GM19023 (cell line): ENCODE measurements at regions not wholly inside any gene's neighbourhood (a gene's known extent, or its start where the extent isn't known, plus 50 kb on each side); places are given as distances from the start of the nearest gene placed in this dataset.
"Not testable (repeated sequence)": the region's sequence is repeated elsewhere in the genome, so short reads cannot be mapped to it uniquely, and the experiment has no call there.

Source experiments
- ATAC-seq: cut with Tn5 transposase; IDR thresholded peaks from one replicate; pipeline ENCODE4 v1.9.1; 2021; ENCODE audit warnings: mild to moderate bottlenecking, moderate library complexity; ENCODE audit not compliant: unreplicated experiment

GRCh38 chrX:104513162-104513561 is 52.8 kb upstream of the IL1RAPL2 start:
- no peak for ATAC-seq

- no peak for ATAC-seq
Measured at GRCh38 chrX:104510801-104511200, 55.2 kb upstream of the IL1RAPL2 start.

GRCh38 chrX:104502460-104502859 is 63.5 kb upstream of the IL1RAPL2 start:
- ATAC-seq: no peak

- no peak for ATAC-seq
Measured at GRCh38 chrX:104488811-104489210, 77.2 kb upstream of the IL1RAPL2 start.

GRCh38 chrX:104486691-104487090 is 79.3 kb upstream of the IL1RAPL2 start:
- ATAC-seq: no peak

- no peak for ATAC-seq
Measured at GRCh38 chrX:104482757-104483156, 83.2 kb upstream of the IL1RAPL2 start.

- ATAC-seq: no peak
Measured at GRCh38 chrX:104469771-104470170, 96.2 kb upstream of the IL1RAPL2 start.

GRCh38 chrX:104459796-104460195 is 106.2 kb upstream of the IL1RAPL2 start:
- ATAC-seq: no peak

GRCh38 chrX:104457130-104457529 is 108.9 kb upstream of the IL1RAPL2 start:
- ATAC-seq: not testable (repeated sequence)

- no peak for ATAC-seq
Measured at GRCh38 chrX:104450316-104450715, 115.7 kb upstream of the IL1RAPL2 start.

GRCh38 chrX:104445591-104445990 is 120.4 kb upstream of the IL1RAPL2 start:
- ATAC-seq: no peak

GRCh38 chrX:104435249-104435648 is 130.8 kb upstream of the IL1RAPL2 start:
- ATAC-seq: no peak

GRCh38 chrX:104432321-104432720 is 133.7 kb upstream of the IL1RAPL2 start:
- ATAC-seq: no peak

GRCh38 chrX:104430742-104431119 is 135.3 kb upstream of the IL1RAPL2 start:
- ATAC-seq: no peak

GRCh38 chrX:104430072-104430741 is 135.8 kb upstream of the IL1RAPL2 start:
- ATAC-seq: no peak

GRCh38 chrX:104428231-104428630 is 137.8 kb upstream of the IL1RAPL2 start:
- ATAC-seq: no peak

- ATAC-seq: no peak
Measured at GRCh38 chrX:104427693-104428092, 138.3 kb upstream of the IL1RAPL2 start.

GRCh38 chrX:104427073-104427472 is 138.9 kb upstream of the IL1RAPL2 start:
- ATAC-seq: no peak

GRCh38 chrX:104420907-104421306 is 145.1 kb upstream of the IL1RAPL2 start:
- no peak for ATAC-seq

- ATAC-seq: no peak
Measured at GRCh38 chrX:104419926-104420325, 146.1 kb upstream of the IL1RAPL2 start.

GRCh38 chrX:104419211-104419610 is 146.8 kb upstream of the IL1RAPL2 start:
- ATAC-seq: no peak

GRCh38 chrX:104411800-104412199 is 154.2 kb upstream of the IL1RAPL2 start:
- ATAC-seq: no peak

GRCh38 chrX:104400387-104400786 is 145.7 kb upstream of the ESX1 start:
- no peak for ATAC-seq
